ENCODE measurements at regions not wholly inside any gene's neighbourhood (a gene's known extent, or its start where the extent isn't known, plus 50 kb on each side); places are given as distances from the start of the nearest gene placed in this dataset.

DNA sequence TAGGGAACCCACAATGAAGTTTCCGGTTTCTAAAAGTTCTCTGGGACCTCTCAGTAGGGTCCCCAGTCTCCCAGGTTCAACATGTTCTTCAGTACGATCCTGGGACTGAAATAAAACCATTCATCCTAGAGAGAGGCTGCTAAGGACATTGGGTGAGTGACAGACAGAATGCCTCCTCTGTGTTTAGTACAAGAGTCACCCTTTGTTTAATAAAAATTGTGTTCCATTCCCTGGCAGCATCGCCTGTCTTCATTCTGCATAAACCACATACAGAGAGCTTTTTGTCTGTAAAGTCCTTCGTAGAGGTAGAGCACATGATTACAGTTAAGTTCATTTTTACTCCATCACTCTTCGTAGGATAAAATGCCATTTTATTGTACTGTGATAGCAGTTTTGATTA lies 95.3 kb upstream of the GPR12 start:
- TF ChIP-seq POLR2A (IDR thresholded peaks at IDR 0.05; ENCODE audit: low read length), result no peak
- no peak for TF ChIP-seq GATA1 (IDR thresholded peaks at IDR 0.05; ENCODE audit: low read depth, low read length)

Measured in erythroblast (primary cell).